Loucy (cell line): ENCODE measurements at regions not wholly inside any gene's neighbourhood (a gene's known extent, or its start where the extent isn't known, plus 50 kb on each side); places are given as distances from the start of the nearest gene placed in this dataset.

Source experiments
- H2AFZ ChIP-seq: fragments of 200-600 bp; sonication (generic); 2 replicates; pipeline ENCODE4 v1.6.0; 2016; ENCODE audit warnings: antibody characterized with exemption, mild to moderate bottlenecking, low read length, moderate library complexity
- H3F3A ChIP-seq: fragments of 200-600 bp; 2 replicates; pipeline ENCODE4 v1.6.0; 2016; ENCODE audit warnings: antibody characterized with exemption, low read depth, mild to moderate bottlenecking
- H3K27me3 ChIP-seq: fragments of 200-600 bp; sonication (generic); 2 replicates; pipeline ENCODE4 v1.6.1; 2014; ENCODE audit warnings: low read length, mild to moderate bottlenecking; ENCODE audit not compliant: insufficient read depth, poor library complexity, severe bottlenecking
- H3K36me3 ChIP-seq: fragments of 200-600 bp; sonication (generic); 2 replicates; pipeline ENCODE4 v1.6.1; 2016; ENCODE audit warnings: low read length; ENCODE audit not compliant: insufficient read depth
- H3K4me1 ChIP-seq: fragments of 200-600 bp; sonication (generic); 2 replicates; pipeline ENCODE4 v1.5.1; 2014; ENCODE audit warnings: low read length, mild to moderate bottlenecking; ENCODE audit not compliant: insufficient read depth, poor library complexity, severe bottlenecking
- H3K4me2 ChIP-seq: fragments of 200-600 bp; sonication (generic); 2 replicates; pipeline ENCODE4 v1.6.0; 2014; ENCODE audit warnings: antibody characterized with exemption, low read length, low read depth, mild to moderate bottlenecking; ENCODE audit not compliant: poor library complexity, severe bottlenecking
- H3K4me3 ChIP-seq: fragments of 200-600 bp; sonication (generic); 2 replicates; pipeline ENCODE4 v1.5.1; 2014; ENCODE audit warnings: low read length, mild to moderate bottlenecking, mixed read lengths; ENCODE audit not compliant: poor library complexity, severe bottlenecking
- H3K79me2 ChIP-seq: fragments of 200-600 bp; sonication (generic); 2 replicates; pipeline ENCODE4 v1.6.1; 2014; ENCODE audit warnings: low read length; ENCODE audit not compliant: insufficient read depth
- H3K9ac ChIP-seq: fragments of 200-600 bp; sonication (generic); 2 replicates; pipeline ENCODE4 v1.6.0; 2014; ENCODE audit warnings: mild to moderate bottlenecking, low read depth, low read length, moderate library complexity; ENCODE audit not compliant: poor library complexity, severe bottlenecking
- H3K9me2 ChIP-seq: fragments of 200-600 bp; sonication (generic); replicated peaks from 2 replicates; pipeline ENCODE4 v1.6.1; 2016; ENCODE audit warnings: low read depth, low read length, mixed read lengths
- H3K9me3 ChIP-seq: fragments of 200-600 bp; sonication (generic); 2 replicates; pipeline ENCODE4 v1.6.1; 2014; ENCODE audit warnings: mild to moderate bottlenecking, antibody characterized with exemption, low read length, low read depth; ENCODE audit not compliant: insufficient read depth
- H4K20me1 ChIP-seq: fragments of 200-600 bp; sonication (generic); 2 replicates; pipeline ENCODE4 v1.6.0; 2014; ENCODE audit warnings: antibody characterized with exemption, low read length, mild to moderate bottlenecking; ENCODE audit not compliant: insufficient read depth, poor library complexity, severe bottlenecking
- EZH2phosphoT487 ChIP-seq: fragments of 200-600 bp; IDR thresholded peaks from 2 replicates; pipeline ENCODE4 v1.6.1; 2018; ENCODE audit warnings: antibody characterized with exemption, mild to moderate bottlenecking, moderate library complexity, borderline replicate concordance
- TF ChIP-seq, protein P1 (sequence below): fragments of 200-600 bp; sonication (generic); conservative IDR thresholded peaks from 2 replicates; pipeline ENCODE4 v1.5.1; 2014; ENCODE audit warnings: mild to moderate bottlenecking, antibody characterized with exemption, low read length

GRCh38 chr6:132140189-132140588, 189.0 kb upstream of the CCN2 start:
- TF ChIP-seq, protein P1, sequence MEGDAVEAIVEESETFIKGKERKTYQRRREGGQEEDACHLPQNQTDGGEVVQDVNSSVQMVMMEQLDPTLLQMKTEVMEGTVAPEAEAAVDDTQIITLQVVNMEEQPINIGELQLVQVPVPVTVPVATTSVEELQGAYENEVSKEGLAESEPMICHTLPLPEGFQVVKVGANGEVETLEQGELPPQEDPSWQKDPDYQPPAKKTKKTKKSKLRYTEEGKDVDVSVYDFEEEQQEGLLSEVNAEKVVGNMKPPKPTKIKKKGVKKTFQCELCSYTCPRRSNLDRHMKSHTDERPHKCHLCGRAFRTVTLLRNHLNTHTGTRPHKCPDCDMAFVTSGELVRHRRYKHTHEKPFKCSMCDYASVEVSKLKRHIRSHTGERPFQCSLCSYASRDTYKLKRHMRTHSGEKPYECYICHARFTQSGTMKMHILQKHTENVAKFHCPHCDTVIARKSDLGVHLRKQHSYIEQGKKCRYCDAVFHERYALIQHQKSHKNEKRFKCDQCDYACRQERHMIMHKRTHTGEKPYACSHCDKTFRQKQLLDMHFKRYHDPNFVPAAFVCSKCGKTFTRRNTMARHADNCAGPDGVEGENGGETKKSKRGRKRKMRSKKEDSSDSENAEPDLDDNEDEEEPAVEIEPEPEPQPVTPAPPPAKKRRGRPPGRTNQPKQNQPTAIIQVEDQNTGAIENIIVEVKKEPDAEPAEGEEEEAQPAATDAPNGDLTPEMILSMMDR: no peak
- TF ChIP-seq EZH2phosphoT487: no peak
- Histone ChIP-seq H3K9me2 (no peaks in the 10 kb centered on the region), H3K4me2 (no peak overlapping the region), H3F3A (no peaks in the 10 kb centered on the region), H3K9ac (no peak overlapping the region), H3K4me1 (peaks cover 24% of the 10 kb centered on the region), H3K4me3 (no peak overlapping the region), H3K36me3 (no peaks in the 10 kb centered on the region), H4K20me1 (no peaks in the 10 kb centered on the region), H2AFZ (no peak overlapping the region), H3K27me3 (no peaks in the 10 kb centered on the region), H3K9me3 (no peaks in the 10 kb centered on the region), H3K79me2 (no peaks in the 10 kb centered on the region)

GRCh38 chr6:132139611-132140010, 188.4 kb upstream of the CCN2 start:
- Histone ChIP-seq H3K9ac (no peak overlapping the region), H3K4me3 (no peak overlapping the region), H4K20me1 (no peaks in the 10 kb centered on the region), H3K9me3 (no peaks in the 10 kb centered on the region), H3K4me1 (peaks cover 26% of the 10 kb centered on the region), H3K9me2 (no peaks in the 10 kb centered on the region), H3K27me3 (no peaks in the 10 kb centered on the region), H2AFZ (no peak overlapping the region), H3K4me2 (no peak overlapping the region), H3K79me2 (no peaks in the 10 kb centered on the region), H3F3A (no peaks in the 10 kb centered on the region), H3K36me3 (no peaks in the 10 kb centered on the region)
- TF ChIP-seq, protein P1: no peak
- TF ChIP-seq EZH2phosphoT487: no peak

DNA sequence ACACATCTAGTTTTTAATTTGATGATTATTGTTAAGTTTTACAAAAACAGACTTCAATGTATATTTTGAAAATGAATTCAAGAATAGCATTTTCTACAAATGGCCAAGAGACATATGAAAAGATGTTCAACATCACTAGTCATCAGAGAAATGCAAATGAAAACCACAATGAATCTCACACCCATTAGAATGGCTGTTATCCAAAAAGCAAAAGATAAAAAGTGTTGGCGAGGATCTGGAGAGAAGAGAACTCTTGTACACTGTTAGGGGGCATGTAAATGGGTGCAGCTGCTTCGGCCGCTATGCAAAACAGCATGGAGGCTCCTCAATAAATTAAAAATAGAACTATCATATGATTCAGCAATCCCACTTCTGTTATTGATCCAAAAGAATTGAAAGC, 185.8 kb upstream of the CCN2 start:
- no peak for TF ChIP-seq EZH2phosphoT487
- TF ChIP-seq, protein P1: no peak

More for the DNA sequence above, 185.8 kb upstream of the CCN2 start:
- Histone ChIP-seq H4K20me1 (no peaks in the 10 kb centered on the region), H3K36me3 (no peaks in the 10 kb centered on the region), H2AFZ (no peak overlapping the region), H3K4me3 (no peak overlapping the region), H3K79me2 (no peaks in the 10 kb centered on the region), H3K4me1 (peaks cover 30% of the 10 kb centered on the region), H3K9ac (no peak overlapping the region), H3K4me2 (no peak overlapping the region), H3K9me3 (no peaks in the 10 kb centered on the region), H3K9me2 (no peaks in the 10 kb centered on the region), H3F3A (peaks cover 2% of the 10 kb centered on the region; the same call in 1 of the 2 replicates), H3K27me3 (no peaks in the 10 kb centered on the region)
